Cardiac fibroblast (primary cell): ENCODE measurements at regions not wholly inside any gene's neighbourhood (a gene's known extent, or its start where the extent isn't known, plus 50 kb on each side); places are given as distances from the start of the nearest gene placed in this dataset.

Source experiments
- DNase-seq, 2 donors: peaks; one replicate each; pipeline versions ENCODE4 v3.0.0 to v3.0.0-alpha.2; 2010; ENCODE audit warnings: low read depth in 2 of 2
- H3K4me3 ChIP-seq, 2 donors: replicated peaks in 1 of 2; 1 replicate in 1 of 2; 2 replicates in 1 of 2; pipeline ENCODE4 v1.5.1; 2011; ENCODE audit warnings: low read depth in 2 of 2, low read length in 2 of 2, mild to moderate bottlenecking in 2 of 2, moderate library complexity in 1 of 2
- TF ChIP-seq, protein P1 (sequence below): IDR thresholded peaks from one replicate; pipeline ENCODE4 v1.5.1; 2011; ENCODE audit warnings: low read depth, mild to moderate bottlenecking, low read length, inconsistent platforms

DNA sequence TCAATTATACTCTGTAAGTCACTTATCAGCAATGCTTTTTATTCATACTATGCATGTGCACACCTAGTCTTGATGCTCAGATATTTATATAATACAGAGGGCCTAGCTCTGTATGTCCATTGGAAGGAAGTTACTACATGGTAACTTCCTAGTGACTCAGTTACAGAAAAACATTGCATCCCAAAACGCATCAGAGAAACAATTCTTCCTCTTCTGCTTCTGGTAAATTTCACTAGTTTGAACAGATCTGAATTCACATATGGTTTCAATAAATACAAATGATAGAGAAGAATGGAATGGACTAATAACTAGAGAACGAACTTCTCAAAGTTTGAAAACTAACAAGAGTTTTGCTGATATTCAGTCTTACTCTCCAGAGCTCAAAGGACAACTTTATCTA, 811.3 kb upstream of the ADGRL2 start:
- peak in 1 of 2 donors; percentile 12 for DNase-seq
- H3K4me3 ChIP-seq = no peak overlapping the region

DNA sequence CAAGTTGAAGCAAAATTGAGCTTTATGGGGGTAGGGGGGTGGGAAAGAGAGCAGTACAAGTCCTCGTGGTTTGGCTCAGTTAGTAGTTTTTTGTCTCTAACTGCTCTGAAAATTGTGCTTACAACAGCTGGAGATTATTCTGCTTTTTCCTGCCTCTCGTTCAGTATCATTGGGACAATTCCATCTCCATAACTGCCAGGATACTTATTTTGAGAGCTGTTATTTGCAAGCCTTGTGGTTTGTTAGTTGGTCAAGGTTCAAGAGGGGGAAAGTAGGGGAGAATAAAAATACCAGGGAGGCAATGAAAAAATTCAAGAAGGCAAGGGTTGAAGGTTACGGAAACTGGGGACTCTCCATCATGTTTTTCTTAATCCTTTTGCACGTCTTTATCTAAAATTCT, 811.8 kb upstream of the ADGRL2 start:
- TF ChIP-seq, protein P1, sequence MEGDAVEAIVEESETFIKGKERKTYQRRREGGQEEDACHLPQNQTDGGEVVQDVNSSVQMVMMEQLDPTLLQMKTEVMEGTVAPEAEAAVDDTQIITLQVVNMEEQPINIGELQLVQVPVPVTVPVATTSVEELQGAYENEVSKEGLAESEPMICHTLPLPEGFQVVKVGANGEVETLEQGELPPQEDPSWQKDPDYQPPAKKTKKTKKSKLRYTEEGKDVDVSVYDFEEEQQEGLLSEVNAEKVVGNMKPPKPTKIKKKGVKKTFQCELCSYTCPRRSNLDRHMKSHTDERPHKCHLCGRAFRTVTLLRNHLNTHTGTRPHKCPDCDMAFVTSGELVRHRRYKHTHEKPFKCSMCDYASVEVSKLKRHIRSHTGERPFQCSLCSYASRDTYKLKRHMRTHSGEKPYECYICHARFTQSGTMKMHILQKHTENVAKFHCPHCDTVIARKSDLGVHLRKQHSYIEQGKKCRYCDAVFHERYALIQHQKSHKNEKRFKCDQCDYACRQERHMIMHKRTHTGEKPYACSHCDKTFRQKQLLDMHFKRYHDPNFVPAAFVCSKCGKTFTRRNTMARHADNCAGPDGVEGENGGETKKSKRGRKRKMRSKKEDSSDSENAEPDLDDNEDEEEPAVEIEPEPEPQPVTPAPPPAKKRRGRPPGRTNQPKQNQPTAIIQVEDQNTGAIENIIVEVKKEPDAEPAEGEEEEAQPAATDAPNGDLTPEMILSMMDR = no peak
- DNase-seq = peak in 1 of 2 donors; percentile 48
- no peak overlapping the region for H3K4me3 ChIP-seq

More for the DNA sequence above, 811.3 kb upstream of the ADGRL2 start:
- TF ChIP-seq, protein P1 = no peak

DNA sequence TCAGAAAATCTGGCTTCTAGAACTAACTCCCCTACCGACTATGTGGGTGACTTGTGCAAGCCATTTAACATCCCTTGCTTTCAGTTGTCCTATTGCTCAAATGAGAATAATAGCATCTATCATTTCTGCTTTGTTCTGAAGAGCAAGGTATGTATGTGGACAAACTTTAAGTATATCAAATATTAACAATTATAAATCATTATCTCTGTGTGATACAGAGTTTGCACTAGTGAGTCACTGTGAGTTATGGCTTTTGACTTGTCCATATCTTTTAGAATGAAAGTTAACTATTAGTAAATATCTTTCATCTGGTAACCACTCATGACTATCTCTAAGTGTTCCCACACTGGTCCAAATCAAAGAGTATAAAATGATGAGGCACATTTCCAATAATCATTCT, 812.9 kb upstream of the ADGRL2 start:
- no peak for DNase-seq
- TF ChIP-seq, protein P1 = no peak
- no peak overlapping the region for H3K4me3 ChIP-seq

DNA sequence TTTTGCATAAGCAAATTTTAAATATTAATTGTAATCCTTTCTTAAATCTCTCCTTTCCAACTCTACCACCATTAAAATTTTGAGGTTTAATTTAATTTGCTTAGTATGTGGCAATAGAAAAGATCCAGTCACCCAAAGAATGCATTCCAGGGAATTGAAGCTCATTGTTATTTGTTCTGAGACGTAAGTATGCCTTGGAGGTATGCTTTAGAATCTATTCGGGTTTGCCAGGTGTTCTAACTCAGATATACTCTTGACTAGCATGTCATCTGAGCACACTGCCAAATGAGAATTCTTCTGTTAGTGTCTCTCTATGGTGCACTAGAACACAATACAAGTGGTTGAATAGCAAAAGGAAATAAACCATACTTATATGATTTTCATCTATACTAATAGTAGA, 813.6 kb upstream of the ADGRL2 start:
- peak; percentile 24 to 47 for DNase-seq
- TF ChIP-seq, protein P1 = no peak

DNA sequence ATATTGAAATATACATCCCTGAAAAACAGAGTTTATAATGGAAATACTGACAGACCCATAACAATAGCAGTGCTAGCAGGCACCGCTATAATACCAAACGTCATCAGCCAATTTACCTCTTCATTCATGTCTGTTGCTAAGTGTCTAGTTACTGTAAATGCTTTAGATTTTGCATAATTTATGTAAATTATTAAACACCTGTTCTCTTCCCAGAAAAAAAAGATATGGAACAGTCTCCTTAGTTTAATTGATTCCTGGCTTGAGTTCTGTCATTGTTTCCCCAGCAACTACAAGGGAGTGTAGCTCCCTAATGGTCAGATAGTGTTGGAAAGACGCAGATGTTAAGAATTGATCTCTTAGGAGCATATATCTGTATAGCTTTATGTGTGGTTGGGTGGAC, 817.9 kb upstream of the ADGRL2 start:
- H3K4me3 ChIP-seq = no peak overlapping the region
- TF ChIP-seq, protein P1 = no peak
- no peak for DNase-seq

More for the DNA sequence above, 813.6 kb upstream of the ADGRL2 start:
- H3K4me3 ChIP-seq = no peak overlapping the region

DNA sequence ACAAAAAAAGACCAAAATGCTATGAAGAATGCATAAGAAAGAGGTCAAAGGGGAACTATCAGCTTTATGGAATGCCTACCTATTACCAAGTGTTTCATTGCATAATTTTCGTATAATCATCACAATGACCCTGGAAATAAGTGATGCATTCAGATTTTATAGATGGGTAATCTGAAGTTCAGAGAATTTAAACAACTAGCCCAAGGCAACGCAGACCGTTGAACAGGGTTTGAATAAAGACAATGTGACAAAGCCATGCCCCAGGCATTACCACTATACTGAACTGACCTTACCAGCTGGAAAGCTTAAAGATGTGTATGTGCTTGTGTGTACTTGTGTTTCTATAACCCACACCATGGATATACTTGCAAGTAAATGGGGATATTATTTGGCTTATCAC, 827.6 kb upstream of the ADGRL2 start:
- no peak overlapping the region for H3K4me3 ChIP-seq
- no peak for DNase-seq
- TF ChIP-seq, protein P1 = no peak

DNA sequence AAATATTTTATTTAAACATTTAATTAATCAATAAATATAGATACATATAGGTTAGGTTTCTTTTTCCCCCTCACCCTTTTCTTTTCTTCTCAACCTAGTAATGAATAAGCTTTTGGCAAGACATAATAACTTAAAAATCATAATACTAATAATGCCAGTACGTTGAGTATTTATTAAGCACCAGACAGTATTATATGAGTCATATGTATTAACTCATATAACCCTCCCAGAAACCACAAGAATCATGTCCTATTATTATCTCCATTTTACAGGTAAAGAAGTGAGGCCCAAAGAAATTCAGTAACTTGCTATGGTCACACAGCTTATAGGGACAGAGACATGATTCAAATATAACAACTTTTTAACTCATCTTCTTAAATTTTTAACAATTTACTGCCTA, 834.5 kb upstream of the ADGRL2 start:
- TF ChIP-seq, protein P1 = no peak
- peak in 1 of 2 donors; percentile 10 for DNase-seq
- no peak overlapping the region for H3K4me3 ChIP-seq
